Effector memory CD4-positive, alpha-beta T cell (primary cell): ENCODE measurements at regions not wholly inside any gene's neighbourhood (a gene's known extent, or its start where the extent isn't known, plus 50 kb on each side); places are given as distances from the start of the nearest gene placed in this dataset.
"Not testable (repeated sequence)": the region's sequence is repeated elsewhere in the genome, so short reads cannot be mapped to it uniquely, and the experiment has no call there.

ENCODE experiments used
- DNase-seq, 3 donors: peaks; one replicate each; pipeline ENCODE4 v3.0.0-alpha.2; 2020
- H3K27ac ChIP-seq: 2 replicates; pipeline ENCODE4 v1.7.0; 2013; ENCODE audit warnings: mild to moderate bottlenecking, low read length, moderate library complexity; ENCODE audit not compliant: insufficient read depth, poor library complexity, severe bottlenecking
- H3K27me3 ChIP-seq: replicated peaks from 2 replicates; pipeline ENCODE4 v1.7.0; 2013; ENCODE audit warnings: mild to moderate bottlenecking, low read length; ENCODE audit not compliant: insufficient read depth, control insufficient read depth, poor library complexity, severe bottlenecking
- H3K36me3 ChIP-seq: 2 replicates; pipeline ENCODE4 v1.7.0; 2013; ENCODE audit warnings: mild to moderate bottlenecking, low read length, moderate library complexity; ENCODE audit not compliant: control insufficient read depth, insufficient read depth
- H3K4me1 ChIP-seq: 2 replicates; pipeline ENCODE4 v1.7.0; 2013; ENCODE audit warnings: low read length, mild to moderate bottlenecking; ENCODE audit not compliant: control insufficient read depth, insufficient read depth, poor library complexity, severe bottlenecking
- H3K4me3 ChIP-seq: 2 replicates; pipeline ENCODE4 v1.7.0; 2013; ENCODE audit warnings: low read length, low read depth, mild to moderate bottlenecking; ENCODE audit not compliant: insufficient read depth, poor library complexity, severe bottlenecking
- H3K9me3 ChIP-seq: 2 replicates; pipeline ENCODE4 v1.7.0; 2013; ENCODE audit warnings: mild to moderate bottlenecking, low read length, moderate library complexity; ENCODE audit not compliant: control insufficient read depth

DNA sequence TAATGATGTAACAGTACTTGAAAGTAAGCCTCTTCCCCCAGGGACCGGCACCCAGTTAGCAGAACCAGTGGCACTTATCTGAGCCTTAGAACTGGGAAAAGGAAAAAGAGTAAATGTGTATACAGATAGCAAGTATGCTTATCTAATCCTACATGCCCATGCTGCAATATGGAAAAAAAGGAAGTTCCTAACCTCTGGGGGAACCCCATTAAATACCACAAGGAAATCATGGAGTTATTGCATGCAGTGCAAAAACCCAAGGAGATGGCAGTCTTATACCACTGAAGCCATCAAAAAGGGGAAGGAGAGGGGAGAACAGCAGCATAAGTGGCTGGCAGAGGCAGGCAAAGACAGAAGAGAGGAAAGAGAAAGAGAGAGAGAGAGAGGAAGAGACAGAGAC, 456.8 kb downstream of the PTPRC start:
- not testable (repeated sequence) for DNase-seq

DNA sequence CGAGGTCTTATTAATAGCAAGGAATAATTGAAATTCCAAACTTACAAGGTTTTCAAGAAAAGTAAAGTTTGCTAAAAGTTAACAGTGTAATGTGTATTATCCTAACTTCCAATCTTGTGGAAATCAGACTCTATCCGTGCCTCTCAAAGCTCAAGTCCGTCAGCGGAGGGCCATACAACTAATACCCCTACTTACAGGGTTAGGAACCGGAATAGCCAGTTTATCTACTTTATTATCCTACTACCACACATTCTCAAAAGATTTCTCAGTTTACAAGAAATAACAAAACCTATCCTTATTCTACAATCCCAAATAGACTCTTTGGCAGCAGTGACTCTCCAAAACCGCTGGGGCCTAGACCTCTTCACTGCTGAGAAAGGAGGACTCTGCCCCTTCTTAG, 457.8 kb downstream of the PTPRC start:
- H3K9me3 ChIP-seq: no peaks in the 10 kb centered on the region
- no peak overlapping the region for H3K27ac ChIP-seq
- H3K4me1 ChIP-seq: no peaks in the 10 kb centered on the region
- DNase-seq: no peak
- no peak overlapping the region for H3K4me3 ChIP-seq
- H3K27me3 ChIP-seq: no peaks in the 10 kb centered on the region
- H3K36me3 ChIP-seq: no peaks in the 10 kb centered on the region

More for the DNA sequence above, 456.8 kb downstream of the PTPRC start:
- H3K4me3 ChIP-seq, H3K27me3 ChIP-seq, H3K27ac ChIP-seq, H3K9me3 ChIP-seq, H3K36me3 ChIP-seq, H3K4me1 ChIP-seq: not testable (repeated sequence)

DNA sequence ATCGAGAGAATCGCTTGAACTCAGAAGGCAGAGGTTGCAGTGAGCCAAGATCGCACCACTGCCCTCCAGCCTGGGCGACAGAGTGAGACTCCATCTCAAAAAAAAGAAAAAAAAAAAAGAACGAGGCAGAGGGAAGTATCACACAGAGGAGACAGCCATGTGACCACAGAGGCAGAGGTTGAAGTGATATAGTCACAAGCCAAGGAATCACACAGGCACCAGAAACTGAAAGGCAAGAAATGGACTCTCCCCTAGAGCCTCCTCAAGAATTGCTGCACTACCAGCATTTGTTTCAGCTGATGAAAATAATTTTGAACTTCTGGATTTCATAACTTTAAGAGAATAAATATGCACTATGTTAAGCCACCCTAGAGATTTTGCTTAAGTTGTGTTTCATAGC, 459.6 kb downstream of the PTPRC start:
- Histone ChIP-seq H3K4me3 (no peak overlapping the region), H3K36me3 (no peaks in the 10 kb centered on the region), H3K27me3 (no peaks in the 10 kb centered on the region), H3K27ac (no peak overlapping the region), H3K9me3 (no peaks in the 10 kb centered on the region), H3K4me1 (no peaks in the 10 kb centered on the region)
- DNase-seq: no peak

DNA sequence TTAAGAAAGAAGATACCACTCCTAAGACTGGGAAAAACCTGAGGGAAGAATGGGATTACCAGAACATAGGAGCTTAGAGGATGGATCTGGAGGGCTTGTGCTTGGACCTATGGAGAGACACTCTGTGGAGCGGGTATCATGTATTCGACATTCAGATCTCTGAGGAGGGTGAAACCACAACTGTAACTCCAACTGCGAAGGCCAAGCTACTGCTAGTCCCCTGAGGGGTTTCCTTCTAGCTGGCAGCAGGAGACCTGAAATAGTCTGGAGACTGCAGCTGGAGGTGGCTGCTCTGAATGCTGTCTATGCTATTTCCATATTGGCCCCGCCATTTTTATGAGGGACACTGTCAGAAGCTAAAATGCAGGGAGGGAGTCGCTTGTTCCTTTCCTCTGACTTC, 462.3 kb downstream of the PTPRC start:
- H3K4me1 ChIP-seq: no peaks in the 10 kb centered on the region
- no peaks in the 10 kb centered on the region for H3K36me3 ChIP-seq
- no peaks in the 10 kb centered on the region for H3K9me3 ChIP-seq
- no peak for DNase-seq
- no peak overlapping the region for H3K4me3 ChIP-seq
- H3K27ac ChIP-seq: no peak overlapping the region
- no peaks in the 10 kb centered on the region for H3K27me3 ChIP-seq

DNA sequence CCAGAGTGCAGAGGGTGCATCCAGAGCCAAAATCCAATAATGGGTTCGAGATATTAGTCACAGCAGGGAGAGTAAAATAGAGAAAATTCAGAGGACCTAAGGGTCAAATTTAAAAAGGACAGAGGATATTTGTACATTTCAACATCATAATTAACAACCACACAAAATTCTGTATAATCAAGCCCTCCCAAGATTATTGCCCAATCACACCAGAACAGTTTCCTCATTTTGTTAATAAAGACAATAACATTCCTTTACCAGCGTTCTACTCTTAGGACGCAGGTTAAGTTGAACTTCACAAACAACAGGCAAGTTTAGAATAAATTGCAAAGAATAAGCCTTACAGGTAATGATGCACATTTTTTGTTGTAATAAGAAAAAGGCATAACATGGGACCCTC, 462.8 kb downstream of the PTPRC start:
- no peaks in the 10 kb centered on the region for H3K9me3 ChIP-seq
- no peak overlapping the region for H3K27ac ChIP-seq
- H3K27me3 ChIP-seq: no peaks in the 10 kb centered on the region
- DNase-seq: no peak
- H3K36me3 ChIP-seq: no peaks in the 10 kb centered on the region
- H3K4me3 ChIP-seq: no peak overlapping the region
- H3K4me1 ChIP-seq: no peaks in the 10 kb centered on the region

DNA sequence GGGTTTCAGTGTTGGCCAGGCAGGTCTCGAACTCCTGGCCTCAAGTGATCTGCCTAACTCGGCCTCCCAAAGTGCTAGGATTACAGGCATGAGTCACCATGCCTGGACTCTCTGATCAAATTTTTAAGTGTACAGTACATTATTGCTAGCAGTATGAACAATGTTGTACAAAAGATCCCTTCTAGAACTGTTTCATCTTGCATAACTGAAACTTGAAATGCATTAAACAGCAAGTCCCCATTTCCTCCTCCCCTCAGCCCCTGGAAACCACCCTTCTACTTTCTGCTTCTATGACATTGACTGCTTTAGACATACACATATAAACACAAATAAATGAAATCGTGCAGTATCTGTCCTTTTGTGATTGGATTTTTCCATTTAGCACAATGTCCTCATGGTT, 463.4 kb downstream of the PTPRC start:
- Histone ChIP-seq H3K9me3 (no peaks in the 10 kb centered on the region), H3K4me1 (no peaks in the 10 kb centered on the region), H3K4me3 (no peak overlapping the region), H3K27ac (no peak overlapping the region), H3K27me3 (no peaks in the 10 kb centered on the region), H3K36me3 (no peaks in the 10 kb centered on the region)
- no peak for DNase-seq

DNA sequence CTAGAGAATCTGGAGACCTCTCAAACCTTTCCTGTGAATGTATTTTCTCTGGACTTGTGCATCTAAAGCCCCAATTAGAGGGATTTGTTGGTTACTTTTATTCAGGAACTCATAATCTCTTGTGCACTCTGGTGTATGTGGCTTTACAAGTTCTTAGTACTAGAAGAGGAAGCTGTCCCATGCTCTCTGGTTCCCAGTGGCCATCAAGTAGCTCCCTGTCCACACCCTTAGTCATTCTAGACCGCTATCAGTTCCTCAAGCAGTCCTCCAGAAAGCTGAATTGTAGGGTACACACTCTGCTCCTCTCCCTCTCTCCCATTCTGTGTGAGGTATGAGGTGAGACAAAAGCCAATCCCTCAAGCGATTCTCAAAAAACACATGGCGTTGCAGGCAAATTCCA, 470.3 kb downstream of the PTPRC start:
- H3K9me3 ChIP-seq: no peaks in the 10 kb centered on the region
- H3K36me3 ChIP-seq: no peaks in the 10 kb centered on the region
- no peaks in the 10 kb centered on the region for H3K27me3 ChIP-seq
- no peak overlapping the region for H3K4me3 ChIP-seq
- no peaks in the 10 kb centered on the region for H3K4me1 ChIP-seq
- DNase-seq: no peak
- H3K27ac ChIP-seq: no peak overlapping the region

DNA sequence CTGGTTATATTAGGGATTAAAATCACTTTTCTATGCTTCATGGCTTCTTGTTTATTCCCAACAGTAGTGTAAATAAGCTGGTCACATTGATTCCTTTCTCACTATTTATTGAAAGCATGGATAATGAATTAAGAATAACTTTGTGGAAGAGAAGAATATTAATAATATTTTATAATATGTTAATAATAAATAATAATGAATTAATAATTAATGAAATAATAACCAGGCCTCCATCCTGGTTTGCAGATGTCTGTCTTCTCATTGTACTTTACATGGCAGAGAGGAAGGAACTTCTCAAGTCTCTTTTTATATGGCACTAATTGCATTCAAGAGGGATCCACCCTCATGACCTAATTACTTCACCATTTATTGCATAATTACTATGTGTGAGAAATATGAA, 473.5 kb downstream of the PTPRC start:
- Histone ChIP-seq H3K27me3 (no peaks in the 10 kb centered on the region), H3K4me1 (no peaks in the 10 kb centered on the region), H3K4me3 (no peak overlapping the region), H3K9me3 (no peaks in the 10 kb centered on the region), H3K36me3 (no peaks in the 10 kb centered on the region), H3K27ac (no peak overlapping the region)
- no peak for DNase-seq

DNA sequence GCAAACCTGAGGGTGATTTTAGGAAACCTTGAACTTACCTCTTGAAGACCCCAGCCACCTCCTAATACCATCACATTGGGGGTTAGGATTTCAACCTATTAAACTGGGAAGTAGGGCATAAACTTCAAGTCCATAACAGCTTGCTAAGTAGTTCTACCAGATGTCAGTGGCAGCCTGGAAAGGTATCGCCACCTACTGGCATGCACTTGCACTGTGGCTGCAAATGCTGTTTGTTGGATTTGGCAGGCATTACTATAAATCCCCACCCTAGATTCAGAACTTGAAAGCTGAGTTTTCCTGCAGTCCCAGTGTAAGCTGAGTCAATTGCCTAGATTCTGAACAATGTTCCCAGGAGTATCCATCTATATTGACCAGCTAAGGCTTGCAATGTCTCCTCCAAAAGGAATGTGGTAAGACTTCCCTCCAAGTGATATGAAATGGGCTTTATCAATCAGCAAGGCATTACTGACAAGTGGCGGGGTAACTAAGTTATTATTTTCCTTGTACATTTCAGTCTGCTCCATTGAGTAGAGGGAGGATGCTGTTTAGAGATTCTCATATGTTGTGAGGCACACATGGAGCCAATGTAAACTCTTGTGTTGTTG, 474.5 kb downstream of the PTPRC start:
- Histone ChIP-seq H3K9me3 (no peaks in the 10 kb centered on the region), H3K36me3 (no peaks in the 10 kb centered on the region), H3K27ac (no peak overlapping the region), H3K4me3 (no peak overlapping the region), H3K27me3 (no peaks in the 10 kb centered on the region), H3K4me1 (no peaks in the 10 kb centered on the region)
- DNase-seq: peak; percentile 15 to 45 (median 27)

DNA sequence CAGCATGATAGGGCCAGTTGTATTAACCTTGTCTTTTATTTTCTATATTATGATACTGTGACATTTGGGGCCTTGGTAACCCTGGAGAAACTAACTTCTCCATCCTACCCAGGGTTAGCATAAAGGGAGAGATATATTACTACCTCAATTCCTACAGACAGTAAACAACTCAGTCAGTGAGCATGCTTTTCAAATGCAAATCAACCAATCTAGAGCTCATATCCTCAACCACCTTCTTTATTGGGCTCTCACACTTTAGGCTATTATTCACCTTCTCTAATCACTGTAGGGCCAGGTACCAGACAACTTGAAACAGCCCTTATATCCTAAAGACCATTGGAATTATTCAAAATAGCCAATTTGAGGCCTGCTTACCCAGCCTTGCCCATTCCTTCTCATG, 477.6 kb downstream of the PTPRC start:
- no peak for DNase-seq

DNA sequence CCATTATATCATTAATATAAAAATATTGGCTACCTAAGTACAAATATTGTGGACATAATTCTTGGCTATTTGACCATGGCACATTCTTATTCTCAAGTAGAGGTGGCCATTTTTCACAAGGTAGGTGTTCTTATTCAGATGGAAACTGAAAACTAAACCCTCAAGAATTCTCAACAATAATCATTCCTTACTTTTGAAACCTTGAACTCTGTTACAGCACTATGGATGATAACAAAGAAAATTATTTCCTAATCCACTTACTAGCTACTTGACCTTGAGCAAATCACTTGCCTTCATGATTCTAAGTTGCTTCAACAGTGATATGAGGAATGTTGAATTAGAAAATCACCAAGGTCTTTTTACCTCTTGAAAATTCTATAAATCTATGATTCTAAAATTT, 482.2 kb downstream of the PTPRC start:
- Histone ChIP-seq H3K27me3 (no peaks in the 10 kb centered on the region), H3K27ac (no peak overlapping the region), H3K4me1 (no peaks in the 10 kb centered on the region), H3K36me3 (no peaks in the 10 kb centered on the region), H3K4me3 (no peak overlapping the region), H3K9me3 (no peaks in the 10 kb centered on the region)
- no peak for DNase-seq

More for the DNA sequence above, 477.6 kb downstream of the PTPRC start:
- H3K27ac ChIP-seq: no peak overlapping the region
- no peaks in the 10 kb centered on the region for H3K36me3 ChIP-seq
- no peaks in the 10 kb centered on the region for H3K9me3 ChIP-seq
- no peak overlapping the region for H3K4me3 ChIP-seq
- no peaks in the 10 kb centered on the region for H3K27me3 ChIP-seq
- H3K4me1 ChIP-seq: no peaks in the 10 kb centered on the region
